SK-N-SH treated with all-trans-retinoic acid at 6 μM for 48 hours (cell line): ENCODE measurements at regions not wholly inside any gene's neighbourhood (a gene's known extent, or its start where the extent isn't known, plus 50 kb on each side); places are given as distances from the start of the nearest gene placed in this dataset.

Experiments used
- PPARA ChIP-seq: fragments of 250-450 bp; sonication (Bioruptor Pico); IDR thresholded peaks from 2 replicates; pipeline ENCODE4 v1.5.0; 2020; ENCODE audit warnings: mild to moderate bottlenecking, borderline replicate concordance
- TF ChIP-seq, protein P1 (sequence below): fragments of 250-450 bp; sonication (Bioruptor Pico); IDR thresholded peaks from 2 replicates; pipeline ENCODE4 v1.8.0; 2021; ENCODE audit warnings: low read depth, mild to moderate bottlenecking, moderate library complexity, borderline replicate concordance

DNA sequence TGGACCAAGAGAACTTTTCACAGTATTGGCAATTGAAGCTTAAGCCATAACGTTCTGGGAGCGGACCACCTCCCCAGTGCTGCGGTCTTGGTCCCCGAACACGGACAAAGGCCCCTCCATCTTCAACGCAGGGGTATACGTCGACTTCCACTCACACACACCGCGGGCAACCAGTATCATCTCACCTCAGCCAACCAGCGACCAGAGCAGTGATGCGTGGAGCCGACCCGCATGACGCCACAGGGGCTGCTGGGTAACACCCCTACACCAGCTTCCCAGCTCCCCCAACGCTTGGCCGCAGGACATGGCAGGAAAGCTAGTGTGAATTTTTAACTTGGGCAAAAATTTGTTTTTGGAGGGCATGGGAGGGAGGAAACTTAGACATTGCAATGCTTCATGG lies 77.3 kb upstream of the PLCXD3 start:
- TF ChIP-seq PPARA (CRISPR knock-in tag) = no peak
- TF ChIP-seq, protein P1, sequence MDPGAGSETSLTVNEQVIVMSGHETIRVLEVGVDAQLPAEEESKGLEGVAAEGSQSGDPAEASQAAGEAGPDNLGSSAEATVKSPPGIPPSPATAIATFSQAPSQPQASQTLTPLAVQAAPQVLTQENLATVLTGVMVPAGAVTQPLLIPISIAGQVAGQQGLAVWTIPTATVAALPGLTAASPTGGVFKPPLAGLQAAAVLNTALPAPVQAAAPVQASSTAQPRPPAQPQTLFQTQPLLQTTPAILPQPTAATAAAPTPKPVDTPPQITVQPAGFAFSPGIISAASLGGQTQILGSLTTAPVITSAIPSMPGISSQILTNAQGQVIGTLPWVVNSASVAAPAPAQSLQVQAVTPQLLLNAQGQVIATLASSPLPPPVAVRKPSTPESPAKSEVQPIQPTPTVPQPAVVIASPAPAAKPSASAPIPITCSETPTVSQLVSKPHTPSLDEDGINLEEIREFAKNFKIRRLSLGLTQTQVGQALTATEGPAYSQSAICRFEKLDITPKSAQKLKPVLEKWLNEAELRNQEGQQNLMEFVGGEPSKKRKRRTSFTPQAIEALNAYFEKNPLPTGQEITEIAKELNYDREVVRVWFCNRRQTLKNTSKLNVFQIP = no peak
